MV-4-11 (cell line): ENCODE measurements at regions not wholly inside any gene's neighbourhood (a gene's known extent, or its start where the extent isn't known, plus 50 kb on each side); places are given as distances from the start of the nearest gene placed in this dataset.

ENCODE experiments used
- DNase-seq: peaks from one replicate; lab custom pipeline; 2025; lab: John Stamatoyannopoulos, UW

DNA sequence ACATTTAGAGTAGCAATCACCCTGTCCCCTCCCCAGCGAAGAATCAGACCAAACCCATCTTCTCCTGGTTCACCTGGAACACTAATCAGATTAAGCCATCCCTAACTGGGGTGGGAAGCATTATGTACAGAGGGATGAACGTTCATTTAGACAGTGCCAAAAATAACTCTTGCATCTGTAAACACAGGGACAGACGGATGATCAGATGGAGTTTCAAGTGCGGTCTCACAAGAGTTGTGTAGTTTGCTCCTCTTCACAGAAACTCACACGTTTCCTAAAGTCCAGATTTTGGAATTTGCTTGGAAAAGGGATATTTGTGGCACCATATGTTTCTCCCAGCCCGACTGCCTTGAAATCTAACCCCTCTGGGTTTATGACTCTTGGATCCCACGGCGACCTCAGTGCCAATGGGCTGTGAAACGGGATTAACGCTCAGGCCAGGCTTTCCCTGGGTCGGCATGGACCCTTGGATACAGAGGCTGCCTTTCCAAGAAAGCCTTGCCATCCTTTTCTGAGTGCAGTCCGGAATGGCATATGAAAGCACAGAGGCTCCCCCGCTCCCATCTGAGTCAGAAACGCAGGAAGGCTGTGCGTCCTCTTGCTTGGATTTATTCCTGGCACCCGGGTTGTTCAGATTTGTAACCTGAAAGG, 293.2 kb upstream of the HABP2 start:
- no peak for DNase-seq

- no peak for DNase-seq
Observed at GRCh38 chr10:113261161-113261560, 291.7 kb upstream of the HABP2 start.

DNA sequence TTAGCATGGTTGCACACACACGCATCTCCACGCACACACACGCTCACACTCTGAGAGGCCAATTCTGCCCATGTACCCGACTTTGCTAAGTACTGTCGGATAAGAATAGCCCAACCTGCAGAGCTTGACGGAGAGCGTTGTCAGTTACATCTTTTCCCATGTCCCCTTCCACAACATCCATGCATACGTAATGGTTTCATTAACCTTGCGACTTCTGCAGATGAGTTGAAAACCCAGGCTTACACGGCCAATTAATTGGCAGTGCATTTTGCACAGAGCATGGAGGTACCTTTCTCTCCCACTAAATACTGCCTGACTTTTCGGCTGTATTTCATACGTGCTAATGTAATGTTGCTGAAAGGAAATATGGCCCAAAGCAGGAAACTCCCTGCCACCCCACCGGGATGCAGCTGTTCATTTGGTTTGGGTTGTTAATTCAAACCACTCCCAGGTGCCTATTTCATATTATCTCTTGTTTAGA, 291.2 kb upstream of the HABP2 start:
- DNase-seq, result no peak

DNA sequence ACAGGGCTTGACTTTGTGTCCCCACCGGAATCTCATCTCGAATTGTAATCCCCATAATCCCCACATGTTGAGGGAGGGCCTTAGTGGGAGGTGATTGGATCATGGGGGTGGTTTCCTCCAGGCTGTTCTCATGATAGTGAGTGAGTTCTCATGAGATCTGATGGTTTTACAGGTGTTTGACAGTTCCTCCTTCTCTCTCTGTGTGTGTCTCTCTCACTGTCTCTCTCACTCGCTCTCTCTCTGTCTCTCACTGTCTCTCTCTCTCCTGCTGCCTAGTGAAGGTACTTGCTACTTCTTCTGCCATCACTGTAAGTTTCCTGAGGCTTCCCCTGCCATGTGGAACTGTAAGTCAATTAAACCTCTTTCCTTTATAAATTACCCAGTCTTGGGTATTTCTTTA, 289.8 kb upstream of the HABP2 start:
- no peak for DNase-seq

DNA sequence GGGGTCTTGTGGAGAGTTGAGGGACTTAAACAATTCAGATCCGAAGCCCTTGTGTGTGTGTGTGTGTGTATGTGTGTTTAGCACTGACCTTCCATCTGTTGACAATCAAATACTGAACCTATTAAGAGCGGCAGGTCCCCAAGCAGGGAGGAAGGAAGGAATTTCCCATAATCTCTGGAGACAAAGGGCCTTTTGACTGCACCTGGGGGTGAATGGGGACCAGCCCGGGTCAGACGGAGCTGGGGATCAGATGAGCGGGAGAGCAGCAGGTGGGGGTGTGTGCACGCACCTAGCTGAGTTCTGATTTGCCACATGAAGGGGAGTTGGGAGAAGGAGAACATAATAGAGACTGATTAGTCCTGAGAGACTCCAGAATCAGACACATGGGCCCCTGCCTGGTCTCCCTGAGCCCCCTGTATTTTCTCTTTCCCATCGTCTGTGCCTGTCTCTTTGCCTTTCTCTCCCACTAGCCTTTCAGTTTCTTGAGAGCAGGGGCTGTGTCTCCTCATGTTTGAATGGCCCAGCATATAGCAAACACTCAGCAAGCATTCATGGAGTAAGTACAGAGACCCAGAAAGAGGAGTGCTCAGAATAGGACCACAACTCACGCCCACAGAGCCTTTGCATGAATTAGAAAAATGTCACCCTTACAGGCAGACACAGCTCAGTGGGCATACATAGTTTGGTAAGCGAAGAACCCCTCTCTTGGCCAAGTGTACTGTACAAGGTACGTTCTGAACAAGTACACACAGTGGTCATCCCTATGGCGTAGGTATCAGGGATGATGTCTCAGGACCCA, 288.3 kb upstream of the HABP2 start:
- DNase-seq, result no peak

- no peak for DNase-seq
Observed at GRCh38 chr10:113266147-113266546, 286.7 kb upstream of the HABP2 start.

GRCh38 chr10:113267619-113268562, 285.0 kb upstream of the HABP2 start:
- no peak for DNase-seq

GRCh38 chr10:113269333-113269732, 283.5 kb upstream of the HABP2 start:
- no peak for DNase-seq

GRCh38 chr10:113272511-113272910, 280.3 kb upstream of the HABP2 start:
- no peak for DNase-seq

DNA sequence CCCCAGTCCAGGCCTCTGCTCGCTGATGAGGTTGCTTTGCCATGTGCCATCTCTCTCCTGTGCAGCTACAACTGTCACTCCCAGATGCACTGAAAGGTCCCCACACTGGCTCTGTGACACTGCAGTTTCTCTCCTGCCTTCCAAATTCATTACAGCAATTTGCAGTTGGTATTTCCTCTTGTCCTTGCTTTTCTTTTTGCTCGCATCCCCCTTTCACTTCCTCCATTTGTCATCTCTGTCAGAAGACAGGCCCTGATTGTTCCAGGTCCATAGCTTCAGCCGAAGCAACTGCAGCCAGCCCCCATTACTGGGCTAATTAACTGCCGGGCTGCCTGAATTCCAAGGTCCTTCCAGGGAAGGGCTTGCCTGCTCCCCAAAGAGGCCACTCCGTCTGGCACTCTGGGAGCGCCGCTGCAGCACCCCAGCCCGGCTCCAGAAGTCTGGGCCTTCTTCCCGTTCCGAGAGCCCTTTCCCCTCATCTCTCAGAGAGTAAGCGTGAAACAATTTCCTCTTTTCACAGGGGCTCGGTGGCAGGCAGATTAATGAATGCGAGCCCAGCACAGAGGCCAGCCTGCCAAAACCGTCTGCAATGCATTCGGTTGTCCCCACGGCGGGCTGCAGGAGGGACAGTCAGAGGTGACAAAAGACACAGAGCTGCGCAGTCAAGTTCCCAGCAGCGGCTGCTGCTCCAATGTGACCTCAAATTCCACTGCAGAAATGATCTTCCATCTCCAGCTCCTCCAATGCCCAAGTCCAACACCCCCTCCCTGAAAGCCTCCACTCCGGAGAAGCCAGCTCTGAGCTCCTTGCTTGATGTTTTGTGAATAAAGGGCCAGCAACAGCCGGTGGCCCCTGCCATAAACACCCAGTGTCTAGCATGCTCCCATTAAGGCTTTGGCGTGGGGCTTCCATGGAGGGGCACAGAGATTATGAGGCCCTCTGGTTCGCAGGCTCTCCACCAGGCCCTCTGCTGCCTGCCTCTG, 279.4 kb upstream of the HABP2 start:
- peak; percentile 92 for DNase-seq

GRCh38 chr10:113274176-113274829, 278.6 kb upstream of the HABP2 start:
- DNase-seq, result peak; percentile 37

DNA sequence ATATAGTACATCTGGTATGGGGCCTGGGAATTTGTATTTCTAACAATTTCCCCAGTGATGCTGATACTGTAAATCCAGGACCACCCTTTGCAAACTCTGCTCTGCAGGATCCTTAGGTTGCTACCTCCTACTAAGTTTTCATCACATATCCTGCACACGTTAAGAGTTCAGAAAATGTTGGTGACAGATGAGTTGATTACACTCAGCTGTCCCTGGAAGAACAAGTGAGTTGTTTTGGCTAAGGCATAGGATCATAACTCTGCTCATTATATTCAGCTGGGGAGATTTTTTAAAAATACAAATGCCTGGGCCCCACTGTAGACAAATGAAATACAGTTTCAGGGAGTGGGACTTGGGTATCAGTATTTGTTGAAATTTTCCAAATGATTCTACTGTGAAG, 274.6 kb upstream of the HABP2 start:
- DNase-seq, result no peak

DNA sequence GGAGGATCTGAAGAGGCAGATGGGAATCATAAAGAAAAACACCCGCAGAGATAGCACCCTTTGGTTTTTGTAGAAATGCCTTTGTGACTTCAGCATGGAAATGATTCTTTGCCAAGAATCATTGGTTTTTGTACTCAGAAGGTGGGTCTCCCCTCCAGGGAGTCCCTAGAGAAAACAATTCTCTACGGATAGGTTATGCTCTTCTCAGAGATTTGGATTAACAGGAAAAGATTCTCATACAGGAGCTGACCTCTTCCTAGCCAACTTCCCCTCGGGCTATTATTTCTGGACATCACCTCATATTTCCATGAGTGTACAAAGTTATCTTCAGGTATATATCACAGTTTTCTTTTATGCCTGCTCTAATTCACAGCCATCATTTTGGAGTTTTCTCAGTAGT, 274.2 kb upstream of the HABP2 start:
- no peak for DNase-seq

DNA sequence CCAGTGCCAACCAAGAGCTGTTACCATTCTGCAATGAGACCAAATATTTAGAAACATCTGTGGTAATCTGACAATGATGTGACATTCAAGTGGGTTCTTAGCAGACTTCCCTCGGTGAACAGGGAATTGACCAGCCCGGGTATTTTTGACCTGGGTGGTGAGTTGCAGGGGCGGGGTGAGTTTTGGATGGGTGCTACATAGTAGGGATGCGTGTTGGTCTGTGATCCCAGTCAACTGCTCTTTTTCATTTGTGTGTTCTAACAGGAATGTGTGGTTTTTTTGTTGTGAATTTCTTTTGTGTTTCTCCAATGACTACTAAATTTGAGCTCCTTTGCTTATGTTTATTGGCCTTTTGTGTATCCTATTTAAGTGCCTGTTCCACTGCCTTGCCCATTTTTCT, 273.6 kb upstream of the HABP2 start:
- no peak for DNase-seq

GRCh38 chr10:113282564-113282963, 270.3 kb upstream of the HABP2 start:
- DNase-seq, result no peak

DNA sequence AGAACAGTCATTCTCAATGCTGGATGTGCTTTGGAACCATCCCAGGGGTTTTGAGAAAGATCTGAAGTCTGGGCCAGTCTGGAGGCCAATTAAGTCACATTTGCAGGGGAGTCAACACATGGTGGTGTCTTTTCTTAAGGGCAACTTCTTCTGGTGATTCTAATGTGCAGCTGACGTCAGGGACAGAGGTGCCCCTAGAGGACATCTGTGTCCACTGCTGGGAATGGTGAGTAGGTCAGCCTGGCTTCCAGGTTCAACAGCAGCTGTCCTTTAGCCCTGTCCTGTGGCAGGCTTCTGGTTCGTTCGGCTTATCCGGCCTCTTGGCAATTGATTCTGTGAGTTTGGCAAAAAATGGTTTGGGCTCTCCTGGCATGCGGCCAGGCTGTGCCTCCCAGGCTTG, 269.7 kb upstream of the HABP2 start:
- DNase-seq, result no peak

DNA sequence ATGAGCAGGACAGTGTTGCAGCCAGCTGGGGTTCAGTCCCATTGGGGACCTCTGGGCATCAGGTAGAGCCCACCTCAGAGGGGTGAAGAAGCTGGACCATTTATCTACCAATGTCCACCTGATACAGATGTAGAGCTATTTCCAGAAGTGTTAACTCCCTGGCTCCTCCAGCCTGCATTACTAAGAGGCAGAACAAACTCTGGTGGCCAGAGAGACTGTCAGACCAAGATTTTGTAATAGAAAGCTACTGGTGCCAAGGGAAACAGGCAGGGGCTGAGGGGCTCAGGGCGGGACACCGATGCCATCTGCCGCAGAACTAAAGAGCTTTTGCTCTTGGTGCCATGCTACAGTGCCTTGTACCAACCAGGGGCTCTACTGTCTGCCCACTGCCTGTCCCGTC, 268.2 kb upstream of the HABP2 start:
- no peak for DNase-seq

GRCh38 chr10:113285305-113285704, 267.5 kb upstream of the HABP2 start:
- no peak for DNase-seq

- no peak for DNase-seq
Observed at GRCh38 chr10:113287592-113287991, 265.3 kb upstream of the HABP2 start.

DNA sequence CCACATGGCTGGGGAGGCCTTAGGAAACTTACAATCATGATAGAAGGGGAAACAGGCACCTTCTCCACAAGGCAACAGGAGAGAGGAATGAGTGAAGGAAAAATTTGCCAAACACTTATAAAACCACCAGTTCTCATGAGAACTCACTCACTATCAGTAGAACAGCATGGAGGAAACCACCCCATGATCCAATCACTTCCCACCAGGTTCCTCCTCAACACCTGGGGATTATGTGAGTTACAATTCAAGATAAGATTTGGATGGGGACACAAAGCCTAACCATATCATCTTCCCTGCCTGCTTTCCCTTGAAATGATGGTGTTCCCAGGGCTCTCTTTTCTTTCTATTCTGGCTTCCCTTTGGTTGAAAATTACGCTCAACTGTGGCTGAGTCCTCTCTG, 262.7 kb upstream of the HABP2 start:
- DNase-seq, result no peak

DNA sequence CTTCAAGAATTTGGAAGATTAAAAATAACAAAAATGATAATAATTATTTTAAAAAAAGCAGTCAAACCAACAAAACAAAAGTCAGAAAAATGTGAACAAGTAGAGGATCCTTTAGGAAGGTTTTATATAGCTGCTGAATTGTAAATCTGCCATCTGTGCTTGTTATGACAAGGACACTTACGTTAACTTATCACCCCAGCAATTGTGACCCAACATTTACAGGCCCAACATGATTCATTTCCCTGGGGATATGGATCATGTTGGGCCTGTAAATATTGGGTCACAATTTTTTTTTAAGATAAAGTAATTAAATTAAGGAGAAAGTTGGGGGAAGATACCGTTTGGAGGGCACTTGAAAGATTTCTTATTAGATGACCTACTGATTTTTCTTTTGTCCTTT, 261.4 kb upstream of the HABP2 start:
- peak; percentile 10 for DNase-seq
